H1 (cell line): ENCODE measurements at regions not wholly inside any gene's neighbourhood (a gene's known extent, or its start where the extent isn't known, plus 50 kb on each side); places are given as distances from the start of the nearest gene placed in this dataset.

Experiments used
- CTCF ChIA-PET: fragments of 300-600 bp; sonication (Branson Sonifier 250); formaldehyde crosslinking; loops from one replicate; lab custom pipeline; 2021; ENCODE audit not compliant: partially characterized antibody; lab: Charles Lee
- POLR2A ChIA-PET: fragments of 300-600 bp; sonication (Branson Sonifier 250); formaldehyde crosslinking; loops from one replicate; lab custom pipeline; 2021; ENCODE audit warnings: inconsistent platforms; ENCODE audit not compliant: partially characterized antibody; lab: Charles Lee
- DNase-seq, 2 experiments: peaks; one replicate each; pipeline versions ENCODE4 v3.0.0 to v3.0.0-alpha.2; 2010 to 2022; ENCODE audit warnings: low spot score in 2 of 2, low read depth in 1 of 2, mixed read lengths in 1 of 2
- FAIRE-seq: peaks from 2 replicates; lab custom pipeline; 2011; peaks lifted over from hg19 to GRCh38; lab: Jason Lieb, UNC
- H2AFZ ChIP-seq: 2 replicates; pipeline ENCODE4 v1.8.1; 2012; ENCODE audit warnings: low read length, inconsistent platforms
- H2AK5ac ChIP-seq: 2 replicates; pipeline ENCODE4 v1.6.1; 2013; ENCODE audit warnings: low read depth, low read length
- H2BK120ac ChIP-seq: replicated peaks from 2 replicates; pipeline ENCODE3; 2013; ENCODE audit warnings: low read depth, low read length, inconsistent platforms
- H2BK12ac ChIP-seq: 2 replicates; pipeline ENCODE4 v1.6.1; 2013; ENCODE audit warnings: low read depth, low read length
- H2BK15ac ChIP-seq: 2 replicates; pipeline ENCODE4 v1.6.1; 2013; ENCODE audit warnings: low read length
- H2BK20ac ChIP-seq: 2 replicates; pipeline ENCODE4 v1.6.1; 2013; ENCODE audit warnings: low read length
- H2BK5ac ChIP-seq: 2 replicates; pipeline ENCODE4 v1.6.1; 2013; ENCODE audit warnings: low read depth, low read length
- H3K14ac ChIP-seq: 2 replicates; pipeline ENCODE4 v1.6.1; 2013; ENCODE audit warnings: inconsistent platforms; ENCODE audit not compliant: insufficient read length
- H3K18ac ChIP-seq: 2 replicates; pipeline ENCODE4 v1.6.1; 2013; ENCODE audit warnings: low read length; ENCODE audit errors: extremely low read depth
- H3K23ac ChIP-seq: 2 replicates; pipeline ENCODE4 v1.6.1; 2013; ENCODE audit warnings: inconsistent platforms; ENCODE audit not compliant: insufficient read length
- H3K23me2 ChIP-seq: 2 replicates; pipeline ENCODE4 v1.6.1; 2013; ENCODE audit warnings: low read depth, low read length
- H3K27ac ChIP-seq: 2 replicates; pipeline ENCODE4 v1.6.1; 2011; ENCODE audit warnings: low read depth, low read length, inconsistent platforms
- H3K27me3 ChIP-seq, 4 experiments: replicated peaks in 1 of 4; 1 replicate in 1 of 4; 2 replicates in 3 of 4; pipeline versions ENCODE4 v1.6.1 to v1.8.1; 2011 to 2013; ENCODE audit warnings: low read length in 3 of 4, mild to moderate bottlenecking in 3 of 4, inconsistent platforms in 2 of 4, mixed read lengths in 2 of 4, moderate library complexity in 1 of 4; ENCODE audit not compliant: control insufficient read depth in 3 of 4, insufficient read depth in 3 of 4; ENCODE audit errors: extremely low read depth in 1 of 4
- H3K36me3 ChIP-seq, 4 experiments: 2 replicates each; pipeline versions ENCODE4 v1.6.1 to v1.8.1; 2011 to 2013; ENCODE audit warnings: mild to moderate bottlenecking in 4 of 4, low read length in 3 of 4, moderate library complexity in 2 of 4, control low read depth in 1 of 4, inconsistent platforms in 1 of 4; ENCODE audit not compliant: insufficient read depth in 4 of 4, control insufficient read depth in 2 of 4
- H3K4ac ChIP-seq: replicated peaks from 2 replicates; pipeline ENCODE3; 2013; ENCODE audit warnings: low read length, low read depth, mixed read lengths, inconsistent platforms; ENCODE audit not compliant: insufficient read length
- H3K4me1 ChIP-seq, 4 experiments: replicated peaks in 1 of 4; 1 replicate in 1 of 4; 2 replicates in 3 of 4; pipeline versions ENCODE4 v1.6.1 to v1.8.1; 2011 to 2013; ENCODE audit warnings: low read length in 3 of 4, inconsistent platforms in 2 of 4, mixed read lengths in 1 of 4; ENCODE audit not compliant: insufficient read depth in 4 of 4, control insufficient read depth in 3 of 4
- H3K4me2 ChIP-seq, 2 experiments: 2 replicates each; pipeline versions ENCODE4 v1.6.1 to v1.8.1; 2011 to 2013; ENCODE audit warnings: low read depth in 2 of 2, low read length in 2 of 2, control low read depth in 1 of 2, inconsistent platforms in 1 of 2, mild to moderate bottlenecking in 1 of 2; ENCODE audit not compliant: insufficient read depth in 1 of 2
- H3K4me3 ChIP-seq, 4 experiments: fragments of 200-600, 300-600 bp in 1 of 4; sonication (generic), shearing (Covaris generic), sonication (Bioruptor Twin) in 1 of 4; 2 replicates each; pipeline versions ENCODE4 v1.5.1 to v1.8.1; 2011 to 2016; ENCODE audit warnings: low read length in 4 of 4, low read depth in 3 of 4, control low read depth in 2 of 4, inconsistent platforms in 2 of 4, mild to moderate bottlenecking in 2 of 4, mixed read lengths in 1 of 4, moderate library complexity in 1 of 4; ENCODE audit not compliant: insufficient read depth in 2 of 4; ENCODE audit errors: extremely low read depth in 1 of 4
- H3K56ac ChIP-seq: replicated peaks from 2 replicates; pipeline ENCODE3; 2013; ENCODE audit warnings: low read depth, mild to moderate bottlenecking, mixed read lengths, low read length, inconsistent platforms; ENCODE audit not compliant: insufficient read length
- H3K79me1 ChIP-seq: 2 replicates; pipeline ENCODE4 v1.6.1; 2013; ENCODE audit warnings: low read depth, low read length, control low read depth
- H3K79me2 ChIP-seq, 2 experiments: 2 replicates each; pipeline versions ENCODE4 v1.6.1 to v1.8.1; 2012 to 2013; ENCODE audit warnings: low read length in 2 of 2, mild to moderate bottlenecking in 2 of 2, inconsistent platforms in 1 of 2; ENCODE audit not compliant: insufficient read depth in 2 of 2, control insufficient read depth in 1 of 2
- H3K9ac ChIP-seq, 4 experiments: replicated peaks in 1 of 4; 1 replicate in 1 of 4; 2 replicates in 3 of 4; pipeline versions ENCODE4 v1.6.1 to v1.8.1; 2011 to 2013; ENCODE audit warnings: low read depth in 3 of 4, low read length in 3 of 4, control low read depth in 2 of 4, mild to moderate bottlenecking in 2 of 4, moderate library complexity in 2 of 4, inconsistent platforms in 1 of 4; ENCODE audit errors: extremely low read depth in 1 of 4
- H3K9me3 ChIP-seq, 2 experiments: 2 replicates each; pipeline versions ENCODE4 v1.6.1 to v1.8.1; 2012 to 2013; ENCODE audit warnings: mild to moderate bottlenecking in 2 of 2, moderate library complexity in 2 of 2, control low read depth in 1 of 2, inconsistent platforms in 1 of 2, low read depth in 1 of 2, low read length in 1 of 2, mixed read lengths in 1 of 2; ENCODE audit not compliant: insufficient read depth in 2 of 2
- H4K20me1 ChIP-seq, 2 experiments: replicated peaks in 1 of 2; 2 replicates each; pipeline versions ENCODE3 to v1.8.1; 2011 to 2013; ENCODE audit warnings: inconsistent platforms in 2 of 2, low read length in 2 of 2, mild to moderate bottlenecking in 1 of 2; ENCODE audit not compliant: insufficient read depth in 2 of 2, control insufficient read depth in 1 of 2
- H4K5ac ChIP-seq: 2 replicates; pipeline ENCODE4 v1.6.1; 2013; ENCODE audit warnings: low read length, low read depth, mixed read lengths, inconsistent platforms; ENCODE audit not compliant: insufficient read length
- H4K8ac ChIP-seq: 2 replicates; pipeline ENCODE4 v1.8.0; 2013; ENCODE audit warnings: mild to moderate bottlenecking, moderate library complexity, low read length, inconsistent platforms; ENCODE audit not compliant: insufficient read depth; ENCODE audit errors: extremely low read depth
- H4K91ac ChIP-seq: replicated peaks from 2 replicates; pipeline ENCODE3; 2013; ENCODE audit warnings: low read length, mixed read lengths, inconsistent platforms; ENCODE audit not compliant: insufficient read length
- HDAC6 ChIP-seq: IDR thresholded peaks from one replicate; pipeline ENCODE4 v1.7.1; 2012; ENCODE audit warnings: low read depth, mild to moderate bottlenecking, inconsistent platforms, low read length, moderate library complexity
- WGBS, 2 experiments: shearing (Covaris generic) in 1 of 2; methylation state at CpG; one replicate each; pipeline versions ENCODE4 v1.1.6 to v1.1.7; 2013 to 2015; ENCODE audit warnings: low lambda C conversion rate in 2 of 2, mixed read lengths in 2 of 2, inconsistent platforms in 1 of 2, low coverage in 1 of 2, missing lambda C conversion rate in 1 of 2; ENCODE audit not compliant: insufficient replicate concordance in 2 of 2, insufficient coverage in 1 of 2, insufficient read length in 1 of 2; ENCODE audit errors: extremely low coverage in 1 of 2, missing lambda C conversion rate in 1 of 2; 5-methylcytosine and 5-hydroxymethylcytosine counted together

GRCh38 chr2:220000586-220000985, 373.2 kb downstream of the SLC4A3 start:
- CTCF ChIA-PET, result interaction anchor here (1.3 to 6.7 kb wide), 8 partner anchors 10 to 264 kb away, joined by 3 to 71 read pairs (median 7); no protein-coding TSS in a partner anchor
- Histone ChIP-seq H3K14ac (no peak overlapping the region), H2BK120ac (no peak overlapping the region), H3K18ac (no peak overlapping the region), H2AK5ac (no peak overlapping the region), H3K23ac (no peak overlapping the region), H3K9me3 (no peaks in the 10 kb centered on the region), H2BK5ac (no peak overlapping the region), H2BK12ac (no peak overlapping the region; the same call in 1 of the 2 replicates), H3K27ac (no peak overlapping the region), H4K5ac (no peak overlapping the region), H3K4me1 (peaks cover 0 to 5% (median 4%) of the 10 kb centered on the region in 4 experiments; a peak in 3 of 7 replicates), H4K20me1 (no peaks in the 10 kb centered on the region), H3K23me2 (no peaks in the 10 kb centered on the region), H3K4ac (no peak overlapping the region), H4K8ac (no peak overlapping the region), H3K9ac (no peak overlapping the region), H2AFZ (no peak overlapping the region), H3K4me3 (no peak overlapping the region), H3K79me2 (no peaks in the 10 kb centered on the region), H2BK20ac (no peak overlapping the region), H2BK15ac (no peak overlapping the region), H3K79me1 (no peaks in the 10 kb centered on the region), H3K56ac (no peak overlapping the region), H3K27me3 (no peaks in the 10 kb centered on the region), H3K4me2 (no peak overlapping the region), H3K36me3 (no peaks in the 10 kb centered on the region), H4K91ac (no peak overlapping the region)
- DNase-seq (no peak), FAIRE-seq (no peak)
- TF ChIP-seq HDAC6, result no peak
- POLR2A ChIA-PET, result interaction anchor here (0.6 kb wide), 1 partner anchor 489 kb away, joined by 4 read pairs; no protein-coding TSS in a partner anchor
- 93% methylated on average over 4 of the region's 4 CpGs; no CpG with 5 or more reads in 1 of the 2 experiments for WGBS, 2 experiments
